Endothelial cell (in vitro differentiated cells): ENCODE measurements at regions not wholly inside any gene's neighbourhood (a gene's known extent, or its start where the extent isn't known, plus 50 kb on each side); places are given as distances from the start of the nearest gene placed in this dataset.

Experiments
- DNase-seq: peaks from one replicate; pipeline ENCODE4 v3.0.0; 2021; ENCODE audit warnings: low spot score
- H3K27ac Mint-ChIP-seq: one replicate; pipeline ENCODE4 v1.8.0; 2021; ENCODE audit warnings: mixed read lengths, inconsistent platforms; ENCODE audit not compliant: unreplicated experiment
- H3K27me3 Mint-ChIP-seq: one replicate; pipeline ENCODE4 v1.8.0; 2021; ENCODE audit warnings: mild to moderate bottlenecking, moderate library complexity, mixed read lengths, inconsistent platforms; ENCODE audit not compliant: unreplicated experiment
- H3K36me3 Mint-ChIP-seq: one replicate; pipeline ENCODE4 v1.8.0; 2021; ENCODE audit warnings: mild to moderate bottlenecking, low read depth, mixed read lengths, inconsistent platforms; ENCODE audit not compliant: unreplicated experiment
- H3K4me1 Mint-ChIP-seq: one replicate; pipeline ENCODE4 v1.8.0; 2021; ENCODE audit warnings: mild to moderate bottlenecking, mixed read lengths, inconsistent platforms; ENCODE audit not compliant: unreplicated experiment
- H3K4me3 Mint-ChIP-seq: one replicate; pipeline ENCODE4 v1.8.0; 2021; ENCODE audit warnings: mild to moderate bottlenecking, mixed read lengths, inconsistent platforms; ENCODE audit not compliant: unreplicated experiment
- H3K9me3 Mint-ChIP-seq: one replicate; pipeline ENCODE4 v1.8.0; 2021; ENCODE audit warnings: mixed read lengths, inconsistent platforms; ENCODE audit not compliant: unreplicated experiment
- CTCF ChIP-seq: fragments of 200-600 bp; sonication (generic); IDR thresholded peaks from one replicate; pipeline ENCODE4 v1.5.0; 2021; ENCODE audit warnings: antibody characterized with exemption; ENCODE audit not compliant: unreplicated experiment

GRCh38 chr2:23029951-23030350 is 355.0 kb upstream of the KLHL29 start:
- no peak for DNase-seq
- Mint-ChIP-seq H3K27ac (no peak overlapping the region), H3K36me3 (no peaks in the 10 kb centered on the region), H3K4me1 (peaks cover 3% of the 10 kb centered on the region), H3K4me3 (no peak overlapping the region), H3K27me3 (no peaks in the 10 kb centered on the region), H3K9me3 (no peaks in the 10 kb centered on the region)
- no peak for TF ChIP-seq CTCF

GRCh38 chr2:23034996-23035395 is 350.0 kb upstream of the KLHL29 start:
- no peak for TF ChIP-seq CTCF
- H3K4me1 Mint-ChIP-seq, result no peaks in the 10 kb centered on the region

GRCh38 chr2:23036629-23037028 is 348.4 kb upstream of the KLHL29 start:
- no peaks in the 10 kb centered on the region for H3K36me3 Mint-ChIP-seq
- H3K4me3 Mint-ChIP-seq, result no peak overlapping the region
- H3K27me3 Mint-ChIP-seq, result no peaks in the 10 kb centered on the region
- no peaks in the 10 kb centered on the region for H3K4me1 Mint-ChIP-seq
- TF ChIP-seq CTCF, result no peak
- DNase-seq, result no peak
- no peaks in the 10 kb centered on the region for H3K9me3 Mint-ChIP-seq
- no peak overlapping the region for H3K27ac Mint-ChIP-seq

More at GRCh38 chr2:23034996-23035395, 350.0 kb upstream of the KLHL29 start:
- H3K9me3 Mint-ChIP-seq, result no peaks in the 10 kb centered on the region
- no peaks in the 10 kb centered on the region for H3K36me3 Mint-ChIP-seq
- H3K27ac Mint-ChIP-seq, result no peak overlapping the region
- DNase-seq, result no peak
- H3K27me3 Mint-ChIP-seq, result no peaks in the 10 kb centered on the region
- H3K4me3 Mint-ChIP-seq, result no peak overlapping the region

GRCh38 chr2:23037596-23037995 is 347.4 kb upstream of the KLHL29 start:
- Mint-ChIP-seq H3K27ac (no peak overlapping the region), H3K4me3 (no peak overlapping the region), H3K4me1 (no peaks in the 10 kb centered on the region)

GRCh38 chr2:23041443-23041842 is 343.5 kb upstream of the KLHL29 start:
- no peaks in the 10 kb centered on the region for H3K36me3 Mint-ChIP-seq
- H3K27me3 Mint-ChIP-seq, result no peaks in the 10 kb centered on the region
- DNase-seq, result no peak
- H3K4me1 Mint-ChIP-seq, result no peaks in the 10 kb centered on the region
- no peak overlapping the region for H3K4me3 Mint-ChIP-seq
- no peaks in the 10 kb centered on the region for H3K9me3 Mint-ChIP-seq
- no peak for TF ChIP-seq CTCF
- H3K27ac Mint-ChIP-seq, result no peak overlapping the region

More at GRCh38 chr2:23037596-23037995, 347.4 kb upstream of the KLHL29 start:
- DNase-seq, result no peak
- no peak for TF ChIP-seq CTCF
- Mint-ChIP-seq H3K36me3 (no peaks in the 10 kb centered on the region), H3K9me3 (no peaks in the 10 kb centered on the region), H3K27me3 (no peaks in the 10 kb centered on the region)
